Activated gamma-delta T cell treated with Interleukin-2 at 50 U/mL for 16 hours (primary cell): ENCODE measurements at regions not wholly inside any gene's neighbourhood (a gene's known extent, or its start where the extent isn't known, plus 50 kb on each side); places are given as distances from the start of the nearest gene placed in this dataset.
"Not testable (repeated sequence)": the region's sequence is repeated elsewhere in the genome, so short reads cannot be mapped to it uniquely, and the experiment has no call there.

Experiments
- DNase-seq: peaks from one replicate; pipeline ENCODE4 v3.0.0-alpha.2; 2020

- no peak for DNase-seq
These were observed 476.3 kb upstream of the ZNF608 start for GRCh38 chr5:125222597-125223240.

- no peak for DNase-seq
These were observed 479.0 kb upstream of the ZNF608 start for GRCh38 chr5:125225424-125225823.

- DNase-seq: no peak
These were observed 480.4 kb upstream of the ZNF608 start for GRCh38 chr5:125226825-125227224.

- no peak for DNase-seq
These were observed 481.1 kb upstream of the ZNF608 start for GRCh38 chr5:125227333-125228095.

- no peak for DNase-seq
These were observed 482.1 kb upstream of the ZNF608 start for GRCh38 chr5:125228363-125229070.

- DNase-seq: no peak
These were observed 483.1 kb upstream of the ZNF608 start for GRCh38 chr5:125229556-125229955.

GRCh38 chr5:125232779-125233230, 486.4 kb upstream of the ZNF608 start:
- DNase-seq: no peak

- DNase-seq: no peak
These were observed 487.5 kb upstream of the ZNF608 start for GRCh38 chr5:125233944-125234343.

GRCh38 chr5:125236007-125236406, 489.6 kb upstream of the ZNF608 start:
- DNase-seq: no peak

- DNase-seq: no peak
These were observed 490.5 kb upstream of the ZNF608 start for GRCh38 chr5:125236981-125237380.

- DNase-seq: no peak
These were observed 498.1 kb upstream of the ZNF608 start for GRCh38 chr5:125244531-125244930.

- DNase-seq: no peak
These were observed 498.8 kb upstream of the ZNF608 start for GRCh38 chr5:125245216-125245615.

GRCh38 chr5:125249400-125249799, 503.0 kb upstream of the ZNF608 start:
- no peak for DNase-seq

GRCh38 chr5:125251703-125252102, 505.3 kb upstream of the ZNF608 start:
- no peak for DNase-seq

- not testable (repeated sequence) for DNase-seq
These were observed 507.2 kb upstream of the ZNF608 start for GRCh38 chr5:125253634-125254033.

- DNase-seq: no peak
These were observed 507.8 kb upstream of the ZNF608 start for GRCh38 chr5:125254267-125254666.

- DNase-seq: no peak
These were observed 509.9 kb upstream of the ZNF608 start for GRCh38 chr5:125256296-125256695.

- DNase-seq: no peak
These were observed 510.9 kb upstream of the ZNF608 start for GRCh38 chr5:125257057-125257972.

- no peak for DNase-seq
These were observed 511.6 kb upstream of the ZNF608 start for GRCh38 chr5:125257997-125258396.

- no peak for DNase-seq
These were observed 512.2 kb upstream of the ZNF608 start for GRCh38 chr5:125258615-125259014.

- DNase-seq: no peak
These were observed 515.2 kb upstream of the ZNF608 start for GRCh38 chr5:125261505-125262250.

GRCh38 chr5:125262782-125263181, 516.3 kb upstream of the ZNF608 start:
- no peak for DNase-seq
